Esophagus squamous epithelium (tissue), 4 donors: ENCODE measurements at regions not wholly inside any gene's neighbourhood (a gene's known extent, or its start where the extent isn't known, plus 50 kb on each side); places are given as distances from the start of the nearest gene placed in this dataset.

ENCODE experiments used
- POLR2A ChIP-seq, 4 donors: fragments of 450-650 bp; IDR thresholded peaks; one replicate each; pipeline ENCODE4 v1.6.1; 2017; ENCODE audit warnings: antibody characterized with exemption in 4 of 4, mild to moderate bottlenecking in 4 of 4, moderate library complexity in 3 of 4
- TF ChIP-seq, protein P1 (sequence below), 6 experiments: fragments of 450-650 bp in 4 of 6; fragments of 200-600 bp in 2 of 6; sonication (generic) in 2 of 6; IDR thresholded peaks; one replicate each; pipeline ENCODE4 v1.5.1; 2016 to 2019; ENCODE audit warnings: antibody characterized with exemption in 6 of 6, mild to moderate bottlenecking in 4 of 6, moderate library complexity in 4 of 6

DNA sequence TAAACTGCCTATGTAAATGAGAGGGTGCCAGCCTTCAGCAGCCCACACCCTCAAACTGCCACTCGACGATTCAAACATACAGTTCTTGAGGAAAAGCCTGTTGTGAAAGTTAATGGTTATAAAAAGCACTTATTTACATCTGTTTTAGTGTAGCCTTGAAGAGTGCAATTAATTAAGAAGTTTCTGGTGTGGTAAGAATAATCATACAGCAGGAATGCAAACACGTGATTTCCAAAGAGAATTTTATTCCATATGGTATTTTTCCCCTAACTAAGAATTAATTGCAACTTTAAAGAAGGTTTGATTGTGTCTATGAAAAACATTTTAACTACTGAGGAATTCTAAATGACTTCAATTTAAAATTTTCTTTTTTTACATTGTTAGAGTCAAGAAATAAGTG is 176.3 kb upstream of the PITX2 start:
- TF ChIP-seq, protein P1, sequence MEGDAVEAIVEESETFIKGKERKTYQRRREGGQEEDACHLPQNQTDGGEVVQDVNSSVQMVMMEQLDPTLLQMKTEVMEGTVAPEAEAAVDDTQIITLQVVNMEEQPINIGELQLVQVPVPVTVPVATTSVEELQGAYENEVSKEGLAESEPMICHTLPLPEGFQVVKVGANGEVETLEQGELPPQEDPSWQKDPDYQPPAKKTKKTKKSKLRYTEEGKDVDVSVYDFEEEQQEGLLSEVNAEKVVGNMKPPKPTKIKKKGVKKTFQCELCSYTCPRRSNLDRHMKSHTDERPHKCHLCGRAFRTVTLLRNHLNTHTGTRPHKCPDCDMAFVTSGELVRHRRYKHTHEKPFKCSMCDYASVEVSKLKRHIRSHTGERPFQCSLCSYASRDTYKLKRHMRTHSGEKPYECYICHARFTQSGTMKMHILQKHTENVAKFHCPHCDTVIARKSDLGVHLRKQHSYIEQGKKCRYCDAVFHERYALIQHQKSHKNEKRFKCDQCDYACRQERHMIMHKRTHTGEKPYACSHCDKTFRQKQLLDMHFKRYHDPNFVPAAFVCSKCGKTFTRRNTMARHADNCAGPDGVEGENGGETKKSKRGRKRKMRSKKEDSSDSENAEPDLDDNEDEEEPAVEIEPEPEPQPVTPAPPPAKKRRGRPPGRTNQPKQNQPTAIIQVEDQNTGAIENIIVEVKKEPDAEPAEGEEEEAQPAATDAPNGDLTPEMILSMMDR (IDR thresholded peaks at IDR 0.05) = no peak
- no peak for TF ChIP-seq POLR2A (IDR thresholded peaks at IDR 0.05)
